ENCODE measurements at regions not wholly inside any gene's neighbourhood (a gene's known extent, or its start where the extent isn't known, plus 50 kb on each side); places are given as distances from the start of the nearest gene placed in this dataset.
"Not testable (repeated sequence)": the region's sequence is repeated elsewhere in the genome, so short reads cannot be mapped to it uniquely, and the experiment has no call there.

GRCh38 chr11:121904148-121904547 is 211.9 kb downstream of the BLID start:
- Histone ChIP-seq H3K4me1 (peaks cover 0 to 6% of the 10 kb centered on the region in 2 donors), H3K9me3 (no peaks in the 10 kb centered on the region), H3K27ac (no peak overlapping the region), H3K36me3 (no peaks in the 10 kb centered on the region), H3K4me3 (replicated peaks in 1 of 3) (no peak overlapping the region), H3K27me3 (no peaks in the 10 kb centered on the region)
- 83 to 86% methylated on average over 6 of the region's 6 CpGs for WGBS, 2 donors
- intact Hi-C loops (cut with DNase I), result no loop called here
- no peak for TF ChIP-seq POLR2A (IDR thresholded peaks at IDR 0.05)
- no peak for TF ChIP-seq CTCF (IDR thresholded peaks at IDR 0.05)
- DNase-seq, result no peak

- no peak for TF ChIP-seq CTCF (IDR thresholded peaks at IDR 0.05)
- no peak for TF ChIP-seq POLR2A (IDR thresholded peaks at IDR 0.05)
- Histone ChIP-seq H3K36me3 (no peaks in the 10 kb centered on the region), H3K27ac (no peak overlapping the region), H3K4me3 (replicated peaks in 1 of 3) (no peak overlapping the region), H3K27me3 (no peaks in the 10 kb centered on the region), H3K4me1 (no peaks in the 10 kb centered on the region), H3K9me3 (no peaks in the 10 kb centered on the region)
- 78 to 85% methylated on average over 4 of the region's 4 CpGs for WGBS, 2 donors
- intact Hi-C loops (cut with DNase I), result no loop called here
- DNase-seq, result no peak
These were observed 214.1 kb downstream of the BLID start for GRCh38 chr11:121901886-121902285.

- H3K4me3 ChIP-seq (replicated peaks in 1 of 3); intact Hi-C loops (cut with DNase I); H3K9me3 ChIP-seq; H3K4me1 ChIP-seq; DNase-seq; H3K27ac ChIP-seq; H3K36me3 ChIP-seq; H3K27me3 ChIP-seq: not testable (repeated sequence)
- WGBS, 2 donors, result 75 to 87% methylated on average over 2 of the region's 2 CpGs
These were observed 214.6 kb downstream of the BLID start for GRCh38 chr11:121901417-121901816.

GRCh38 chr11:121899520-121899919 is 216.5 kb downstream of the BLID start:
- no peak overlapping the region for H3K27ac ChIP-seq
- intact Hi-C loops (cut with DNase I), result no loop called here
- TF ChIP-seq POLR2A (IDR thresholded peaks at IDR 0.05), result no peak
- no peaks in the 10 kb centered on the region for H3K4me1 ChIP-seq
- no peak overlapping the region for H3K4me3 ChIP-seq (replicated peaks in 1 of 3)
- no peaks in the 10 kb centered on the region for H3K36me3 ChIP-seq
- H3K9me3 ChIP-seq, result no peaks in the 10 kb centered on the region
- 94 to 99% methylated on average over 4 of the region's 4 CpGs for WGBS, 2 donors
- H3K27me3 ChIP-seq, result no peaks in the 10 kb centered on the region
- no peak for DNase-seq

GRCh38 chr11:121898903-121899302 is 217.1 kb downstream of the BLID start:
- Histone ChIP-seq H3K27me3 (no peaks in the 10 kb centered on the region), H3K4me3 (replicated peaks in 1 of 3) (no peak overlapping the region), H3K27ac (no peak overlapping the region), H3K4me1 (no peaks in the 10 kb centered on the region), H3K36me3 (no peaks in the 10 kb centered on the region), H3K9me3 (no peaks in the 10 kb centered on the region)
- DNase-seq, result no peak
- no peak for TF ChIP-seq POLR2A (IDR thresholded peaks at IDR 0.05)
- no peak for TF ChIP-seq CTCF (IDR thresholded peaks at IDR 0.05)
- intact Hi-C loops (cut with DNase I), result no loop called here
- 51 to 58% methylated on average over 7 of the region's 7 CpGs for WGBS, 2 donors

GRCh38 chr11:121895919-121896318 is 220.1 kb downstream of the BLID start:
- H3K4me1 ChIP-seq, result no peaks in the 10 kb centered on the region

GRCh38 chr11:121894581-121894980 is 221.4 kb downstream of the BLID start:
- intact Hi-C loops (cut with DNase I), result no loop called here
- H3K9me3 ChIP-seq, result no peaks in the 10 kb centered on the region
- no peaks in the 10 kb centered on the region for H3K27me3 ChIP-seq
- no peaks in the 10 kb centered on the region for H3K4me1 ChIP-seq
- 90% methylated on average over 3 of the region's 3 CpGs for WGBS, 2 donors
- H3K36me3 ChIP-seq, result no peaks in the 10 kb centered on the region
- H3K27ac ChIP-seq, result no peak overlapping the region
- DNase-seq, result no peak
- no peak overlapping the region for H3K4me3 ChIP-seq (replicated peaks in 1 of 3)
- no peak for TF ChIP-seq POLR2A (IDR thresholded peaks at IDR 0.05)

More at GRCh38 chr11:121895919-121896318, 220.1 kb downstream of the BLID start:
- no peak for DNase-seq
- Histone ChIP-seq H3K36me3 (no peaks in the 10 kb centered on the region), H3K27ac (no peak overlapping the region), H3K27me3 (no peaks in the 10 kb centered on the region), H3K4me3 (replicated peaks in 1 of 3) (no peak overlapping the region), H3K9me3 (no peaks in the 10 kb centered on the region)
- intact Hi-C loops (cut with DNase I), result no loop called here
- 68 to 83% methylated on average over 1 of the region's 1 CpG for WGBS, 2 donors
- no peak for TF ChIP-seq POLR2A (IDR thresholded peaks at IDR 0.05)

Measured in thyroid gland (tissue), 4 donors.